Lower leg skin (tissue), 4 donors: ENCODE measurements at regions not wholly inside any gene's neighbourhood (a gene's known extent, or its start where the extent isn't known, plus 50 kb on each side); places are given as distances from the start of the nearest gene placed in this dataset.
"Not testable (repeated sequence)": the region's sequence is repeated elsewhere in the genome, so short reads cannot be mapped to it uniquely, and the experiment has no call there.

Experiments used
- DNase-seq, 2 donors: peaks; one replicate each; pipeline ENCODE4 v3.0.0-alpha.2; 2019; ENCODE audit warnings: low spot score in 2 of 2
- H3K4me3 ChIP-seq: fragments of 200-600 bp; sonication (generic); 2 replicates; pipeline ENCODE4 v1.5.1; 2017; ENCODE audit warnings: mild to moderate bottlenecking, low read depth; ENCODE audit not compliant: poor library complexity, severe bottlenecking
- CTCF ChIP-seq, 3 donors: fragments of 450-650 bp; IDR thresholded peaks; one replicate each; pipeline ENCODE4 v1.5.1; 2016; ENCODE audit warnings: antibody characterized with exemption in 3 of 3, mild to moderate bottlenecking in 3 of 3, moderate library complexity in 2 of 3
- POLR2A ChIP-seq, 2 donors: fragments of 450-650 bp; IDR thresholded peaks; one replicate each; pipeline ENCODE4 v1.6.1; 2016 to 2017; ENCODE audit warnings: antibody characterized with exemption in 2 of 2, mild to moderate bottlenecking in 1 of 2, moderate library complexity in 1 of 2
- WGBS, 2 donors: methylation state at CpG; one replicate each; pipeline ENCODE4 v1.1.5; 2018; 5-methylcytosine and 5-hydroxymethylcytosine counted together
- intact Hi-C: fragments of 100-400 bp; cut with DNase I; formaldehyde crosslinking; loops from one replicate; pipeline ENCODE4 v1.15.0; 2023; ENCODE audit warnings: low total_unique reads

DNA sequence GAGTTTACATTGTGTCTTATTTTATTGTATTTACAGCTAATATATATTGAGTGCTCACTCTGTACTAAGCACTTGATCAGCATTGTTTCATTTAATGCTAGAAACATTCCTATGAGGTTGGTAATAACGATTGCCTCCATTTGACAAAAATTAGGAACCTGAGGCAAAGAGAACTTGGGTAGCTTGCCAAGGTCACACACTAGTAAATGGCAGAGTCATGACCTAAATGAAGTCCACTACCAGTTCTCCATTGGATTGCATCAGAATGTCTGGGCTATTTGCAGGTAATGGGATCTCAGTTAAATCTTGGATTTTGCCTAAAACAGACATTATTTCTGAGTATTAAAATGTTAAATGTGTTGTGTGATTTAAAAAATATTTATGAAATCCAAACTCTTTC lies 65.8 kb upstream of the CRIM1 start:
- TF ChIP-seq CTCF (IDR thresholded peaks at IDR 0.05), result no peak
- intact Hi-C loops, result no loop called here
- WGBS, 2 donors, result 72 to 76% methylated on average over 1 of the region's 1 CpG
- no peak for DNase-seq
- no peak overlapping the region for H3K4me3 ChIP-seq

GRCh38 chr2:36287363-36288275 lies 68.0 kb upstream of the CRIM1 start:
- no peak for TF ChIP-seq POLR2A (IDR thresholded peaks at IDR 0.05)
- TF ChIP-seq CTCF (IDR thresholded peaks at IDR 0.05), result no peak
- intact Hi-C loops, result no loop called here
- DNase-seq, result no peak
- 77 to 81% methylated on average over 6 of the region's 6 CpGs for whole genome bisulfite sequencing, 2 donors
- H3K4me3 ChIP-seq, result no peak overlapping the region

- WGBS, 2 donors, result 48 to 65% methylated on average over 7 of the region's 7 CpGs
- H3K4me3 ChIP-seq, DNase-seq, intact Hi-C loops: not testable (repeated sequence)
These were observed 76.1 kb upstream of the CRIM1 start for GRCh38 chr2:36279506-36279905.

DNA sequence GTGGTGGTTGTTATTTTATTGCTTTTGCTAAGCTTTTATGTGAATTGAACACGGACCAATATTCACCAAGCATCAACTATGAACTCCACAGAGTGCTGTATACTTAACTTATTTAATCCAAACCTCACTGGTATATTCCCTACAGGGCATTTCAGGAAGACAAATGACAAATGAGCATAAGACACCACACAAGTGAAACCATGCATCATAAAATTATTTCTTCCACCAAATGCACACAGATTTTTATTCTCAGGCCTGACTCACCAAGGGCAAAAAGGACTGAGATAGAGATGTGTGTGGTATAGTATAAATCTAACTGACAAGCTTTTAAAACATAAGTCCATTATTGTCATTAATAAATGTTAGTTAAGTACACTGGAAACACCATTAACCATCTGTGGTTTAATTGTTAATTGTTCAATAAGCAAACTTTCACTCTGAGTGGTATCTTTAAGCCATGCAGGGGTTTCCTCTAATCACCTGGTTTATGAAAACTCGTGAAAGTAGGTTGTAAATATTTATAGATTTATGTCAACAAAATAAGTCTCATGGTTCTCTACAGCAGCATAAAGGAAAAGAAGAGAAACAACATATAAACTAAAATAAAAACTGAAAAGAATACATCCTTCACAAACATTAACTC lies 77.6 kb upstream of the CRIM1 start:
- WGBS, 2 donors, result 62 to 78% methylated on average over 2 of the region's 2 CpGs
- no peak overlapping the region for H3K4me3 ChIP-seq
- intact Hi-C loops, result no loop called here
- DNase-seq, result no peak
- TF ChIP-seq CTCF (IDR thresholded peaks at IDR 0.05) (no peak), POLR2A (IDR thresholded peaks at IDR 0.05) (no peak)

DNA sequence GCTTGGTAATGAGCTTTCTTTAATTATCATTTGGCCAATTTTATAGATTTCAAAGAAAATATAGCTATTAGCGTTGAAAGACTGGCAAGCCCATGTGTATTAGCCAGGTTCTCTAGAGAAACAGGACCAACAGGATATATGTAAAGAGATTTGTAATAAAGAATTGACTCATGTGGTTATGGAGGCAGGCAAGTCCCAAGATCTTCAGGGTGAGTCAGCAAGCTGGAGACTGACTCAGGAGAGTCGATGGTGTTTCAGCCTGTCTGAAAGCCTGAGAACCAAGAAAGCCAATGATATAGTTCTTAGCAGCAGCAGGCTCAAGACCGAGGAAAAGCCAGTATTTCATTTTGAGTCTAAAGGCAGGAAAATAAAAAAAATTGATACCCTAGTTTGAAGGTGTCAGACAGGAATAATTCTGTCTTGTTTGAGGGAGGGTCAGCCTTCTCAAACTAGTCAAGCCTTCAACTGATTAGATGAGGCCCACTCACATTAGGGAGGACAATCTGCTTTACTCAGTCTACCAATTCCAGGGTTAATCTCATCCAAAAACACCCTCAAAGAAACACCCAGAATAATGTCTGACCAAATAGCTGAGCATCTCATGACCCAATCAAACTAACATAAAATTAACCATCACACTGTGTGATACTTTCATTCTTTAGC lies 78.3 kb upstream of the CRIM1 start:
- H3K4me3 ChIP-seq, result no peak overlapping the region
- 47 to 72% methylated on average over 3 of the region's 3 CpGs for WGBS, 2 donors
- TF ChIP-seq POLR2A (IDR thresholded peaks at IDR 0.05), result no peak
- no peak for TF ChIP-seq CTCF (IDR thresholded peaks at IDR 0.05)
- intact Hi-C loops, result no loop called here
- DNase-seq, result no peak

DNA sequence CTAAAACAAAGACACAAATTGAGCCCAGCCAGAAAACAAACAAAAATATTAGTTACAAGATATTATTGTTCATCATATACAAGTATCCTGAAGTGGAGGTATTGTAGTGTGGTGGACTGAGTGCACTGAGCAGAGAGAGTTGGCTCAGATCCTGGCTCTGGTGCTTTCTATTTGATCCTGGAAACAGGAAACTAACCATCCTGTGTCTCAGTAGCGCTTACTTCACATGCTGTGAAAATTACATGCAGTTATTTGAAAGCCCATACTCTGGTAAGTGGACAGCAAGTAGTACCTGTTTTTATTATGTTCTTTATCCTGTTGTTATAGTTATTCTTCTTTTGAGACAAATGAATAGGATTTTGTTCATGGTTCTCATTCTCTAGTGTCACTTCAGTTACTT lies 84.3 kb upstream of the CRIM1 start:
- H3K4me3 ChIP-seq, result no peak overlapping the region
- intact Hi-C loops, result no loop called here
- WGBS, 2 donors, result 65 to 100% methylated on average over 1 of the region's 1 CpG
- DNase-seq, result no peak
- TF ChIP-seq CTCF (IDR thresholded peaks at IDR 0.05) (no peak), POLR2A (IDR thresholded peaks at IDR 0.05) (no peak)
